Mucosa of stomach (tissue), 1 donor: ENCODE measurements at regions not wholly inside any gene's neighbourhood (a gene's known extent, or its start where the extent isn't known, plus 50 kb on each side); places are given as distances from the start of the nearest gene placed in this dataset.

Experiments
- H3K27me3 ChIP-seq: one replicate; pipeline ENCODE4 v1.7.0; 2013; ENCODE audit warnings: mild to moderate bottlenecking, low read length; ENCODE audit not compliant: control insufficient read depth, insufficient read depth
- H3K36me3 ChIP-seq: one replicate; pipeline ENCODE4 v1.7.0; 2013; ENCODE audit warnings: low read length; ENCODE audit not compliant: control insufficient read depth, insufficient read depth
- H3K4me1 ChIP-seq: one replicate; pipeline ENCODE4 v1.7.0; 2013; ENCODE audit warnings: mild to moderate bottlenecking, low read length; ENCODE audit not compliant: control insufficient read depth, insufficient read depth
- H3K4me3 ChIP-seq: one replicate; pipeline ENCODE4 v1.7.0; 2013; ENCODE audit warnings: low read length
- H3K9ac ChIP-seq: one replicate; pipeline ENCODE4 v1.7.0; 2013; ENCODE audit warnings: mild to moderate bottlenecking, low read length, moderate library complexity
- H3K9me3 ChIP-seq: one replicate; pipeline ENCODE4 v1.7.0; 2013; ENCODE audit warnings: mild to moderate bottlenecking, low read length, moderate library complexity; ENCODE audit not compliant: control insufficient read depth
- donor health status: Pancreatic carcinoma.

DNA sequence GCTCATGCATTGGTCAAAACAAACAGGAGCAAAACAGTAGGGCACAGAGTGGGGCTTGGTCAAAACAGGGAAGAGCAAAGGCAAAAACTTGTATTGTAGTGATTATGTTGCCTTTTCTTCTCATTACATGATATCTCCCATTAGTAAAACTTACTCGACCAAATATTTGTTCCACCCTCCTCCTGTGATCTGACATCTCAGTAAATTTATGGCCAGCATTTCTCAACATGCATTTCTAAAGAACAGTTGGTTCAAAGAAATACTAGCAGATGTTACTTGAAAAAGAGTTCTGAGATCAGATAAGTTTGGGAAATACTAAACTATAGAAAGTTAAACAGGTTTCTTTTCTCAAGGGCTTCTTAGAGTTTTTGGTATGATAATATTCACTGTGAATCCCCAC, 423.1 kb downstream of the FIGN start:
- H3K9me3 ChIP-seq, result no peaks in the 10 kb centered on the region
- no peaks in the 10 kb centered on the region for H3K27me3 ChIP-seq
- no peaks in the 10 kb centered on the region for H3K4me1 ChIP-seq
- H3K4me3 ChIP-seq, result no peak overlapping the region
- no peaks in the 10 kb centered on the region for H3K36me3 ChIP-seq
- no peak overlapping the region for H3K9ac ChIP-seq

DNA sequence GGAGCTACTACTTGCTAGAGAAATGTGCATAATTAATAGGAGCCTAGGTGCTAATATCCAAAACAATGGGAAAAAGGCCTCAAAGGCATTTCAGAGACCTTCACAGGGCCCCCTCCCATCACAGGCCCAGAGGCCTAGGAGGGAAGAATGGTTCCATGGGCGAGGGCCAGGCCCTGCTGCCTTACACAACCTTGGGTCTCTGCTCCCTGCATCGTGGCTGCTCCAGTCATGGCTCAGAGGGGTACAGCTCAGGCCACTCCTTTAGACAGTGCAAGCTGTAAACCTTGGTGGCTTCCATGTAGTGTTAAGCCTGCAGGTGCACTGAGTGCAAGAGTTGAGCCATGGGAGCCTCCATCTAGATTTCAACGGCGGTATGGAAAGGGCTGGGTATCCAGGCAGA, 429.2 kb downstream of the FIGN start:
- no peaks in the 10 kb centered on the region for H3K27me3 ChIP-seq
- no peak overlapping the region for H3K4me3 ChIP-seq
- H3K36me3 ChIP-seq, result no peaks in the 10 kb centered on the region
- H3K4me1 ChIP-seq, result no peaks in the 10 kb centered on the region
- H3K9ac ChIP-seq, result no peak overlapping the region
- H3K9me3 ChIP-seq, result no peaks in the 10 kb centered on the region

DNA sequence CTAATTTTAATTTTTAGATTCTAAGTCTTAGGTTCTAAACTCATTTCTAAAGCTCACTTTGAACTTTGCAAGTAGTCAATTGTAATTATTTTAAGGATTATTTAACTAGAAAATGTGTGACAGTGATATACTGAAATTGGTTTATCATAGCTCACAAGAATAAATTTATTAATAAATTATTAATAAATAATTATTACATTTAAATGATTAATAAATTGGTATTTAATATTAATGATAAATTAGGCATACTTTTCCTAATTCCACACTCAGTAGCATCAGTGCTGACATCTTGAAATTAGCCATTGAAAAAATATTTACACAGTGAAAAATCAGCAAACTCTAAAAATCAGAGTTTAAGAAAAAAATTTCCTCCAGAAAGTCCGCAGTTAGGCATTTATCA, 433.7 kb downstream of the FIGN start:
- no peaks in the 10 kb centered on the region for H3K9me3 ChIP-seq
- no peaks in the 10 kb centered on the region for H3K27me3 ChIP-seq
- H3K9ac ChIP-seq, result no peak overlapping the region
- no peaks in the 10 kb centered on the region for H3K36me3 ChIP-seq
- no peak overlapping the region for H3K4me3 ChIP-seq
- H3K4me1 ChIP-seq, result no peaks in the 10 kb centered on the region

DNA sequence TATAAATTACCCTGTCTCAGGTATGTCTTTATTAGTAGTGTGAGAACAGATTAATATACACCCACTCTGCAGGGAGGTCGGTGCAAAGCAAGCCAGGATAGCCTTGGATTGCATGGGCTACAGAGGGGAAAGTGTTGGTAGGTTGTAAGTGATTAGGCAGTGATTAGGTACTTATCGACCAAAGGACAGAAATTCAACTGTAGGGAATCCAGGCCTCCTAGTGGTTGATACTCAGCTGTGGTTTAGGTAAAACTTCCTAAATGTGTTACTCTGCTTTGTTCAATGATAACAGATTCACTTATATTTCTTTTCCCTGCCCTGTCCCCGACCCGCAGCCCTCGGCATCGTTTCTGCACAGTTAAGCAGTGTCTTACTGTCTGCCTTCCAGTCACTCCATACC, 444.0 kb downstream of the FIGN start:
- H3K9me3 ChIP-seq, result no peaks in the 10 kb centered on the region
- H3K36me3 ChIP-seq, result no peaks in the 10 kb centered on the region
- H3K27me3 ChIP-seq, result no peaks in the 10 kb centered on the region
- no peaks in the 10 kb centered on the region for H3K4me1 ChIP-seq
- H3K4me3 ChIP-seq, result no peak overlapping the region
- no peak overlapping the region for H3K9ac ChIP-seq

DNA sequence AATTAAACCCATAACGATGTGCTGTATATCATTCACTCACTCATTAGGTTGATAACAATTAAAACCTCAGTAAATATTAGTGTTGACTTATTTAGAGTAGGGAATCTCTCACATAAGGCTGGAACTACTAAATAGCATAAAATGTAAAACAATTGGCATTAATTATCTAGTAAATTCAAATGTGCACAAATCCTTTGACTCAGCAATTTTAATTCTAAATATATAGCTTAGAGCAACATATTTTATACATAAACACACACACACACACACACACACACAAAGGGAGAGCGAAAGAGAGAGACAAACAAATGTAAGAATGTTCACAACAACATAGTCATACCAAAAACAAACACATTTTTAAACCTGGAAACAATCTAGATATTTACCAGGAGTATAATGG, 443.1 kb upstream of the KCNH7 start:
- no peaks in the 10 kb centered on the region for H3K27me3 ChIP-seq
- no peak overlapping the region for H3K4me3 ChIP-seq
- H3K9ac ChIP-seq, result no peak overlapping the region
- no peaks in the 10 kb centered on the region for H3K4me1 ChIP-seq
- no peaks in the 10 kb centered on the region for H3K36me3 ChIP-seq
- H3K9me3 ChIP-seq, result no peaks in the 10 kb centered on the region

DNA sequence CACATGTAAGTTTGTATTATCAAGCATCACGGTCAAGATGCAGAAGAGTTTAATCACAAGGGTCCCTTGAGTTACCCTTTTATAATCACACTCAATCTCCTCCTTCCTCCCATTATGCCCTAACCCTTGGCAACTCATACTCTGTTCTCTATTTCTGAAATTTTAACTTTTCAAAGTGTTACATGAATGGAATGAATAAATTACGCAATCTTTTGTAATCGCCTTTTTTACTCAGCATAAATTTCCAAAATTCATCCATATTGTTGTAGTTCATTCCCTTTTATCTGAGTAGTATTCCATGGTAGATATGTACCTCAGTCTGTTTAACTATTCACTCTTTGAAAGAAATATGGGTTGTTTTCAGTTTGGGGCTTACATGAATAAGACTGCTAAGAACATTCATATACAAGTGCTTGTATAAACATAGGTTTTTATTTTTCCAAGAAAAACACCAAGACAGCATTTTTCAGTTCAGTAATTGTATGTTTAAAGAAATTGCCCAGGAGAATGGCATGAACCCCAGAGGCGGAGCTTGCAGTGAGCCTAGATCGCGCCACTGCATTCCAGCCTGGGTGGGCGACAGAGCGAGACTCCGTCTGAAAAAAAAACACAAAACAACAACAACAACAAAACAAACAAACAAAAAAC, 430.9 kb upstream of the KCNH7 start:
- H3K27me3 ChIP-seq, result no peaks in the 10 kb centered on the region
- no peaks in the 10 kb centered on the region for H3K36me3 ChIP-seq
- H3K9me3 ChIP-seq, result no peaks in the 10 kb centered on the region
- no peak overlapping the region for H3K4me3 ChIP-seq
- no peak overlapping the region for H3K9ac ChIP-seq
- H3K4me1 ChIP-seq, result no peaks in the 10 kb centered on the region

DNA sequence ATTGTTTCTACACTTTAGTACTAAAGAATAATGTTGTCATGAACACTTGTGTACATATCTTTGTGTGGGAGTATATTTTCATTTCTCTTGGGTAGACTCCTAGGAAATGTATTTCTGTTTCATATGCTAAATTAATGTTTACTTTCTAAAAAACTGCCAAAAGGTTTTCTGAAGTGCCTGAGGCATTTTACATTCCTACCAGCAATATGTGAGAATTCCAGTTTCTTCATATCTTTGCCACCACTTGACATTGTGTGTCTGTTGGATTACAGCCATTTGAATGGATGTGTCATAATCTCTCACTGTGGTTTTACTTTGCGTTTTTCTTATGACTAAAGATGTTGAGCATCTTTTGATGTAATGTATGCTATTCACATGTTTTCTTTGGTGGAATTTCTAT, 428.2 kb upstream of the KCNH7 start:
- no peak overlapping the region for H3K4me3 ChIP-seq
- no peaks in the 10 kb centered on the region for H3K4me1 ChIP-seq
- H3K27me3 ChIP-seq, result no peaks in the 10 kb centered on the region
- no peaks in the 10 kb centered on the region for H3K36me3 ChIP-seq
- no peaks in the 10 kb centered on the region for H3K9me3 ChIP-seq
- H3K9ac ChIP-seq, result no peak overlapping the region

DNA sequence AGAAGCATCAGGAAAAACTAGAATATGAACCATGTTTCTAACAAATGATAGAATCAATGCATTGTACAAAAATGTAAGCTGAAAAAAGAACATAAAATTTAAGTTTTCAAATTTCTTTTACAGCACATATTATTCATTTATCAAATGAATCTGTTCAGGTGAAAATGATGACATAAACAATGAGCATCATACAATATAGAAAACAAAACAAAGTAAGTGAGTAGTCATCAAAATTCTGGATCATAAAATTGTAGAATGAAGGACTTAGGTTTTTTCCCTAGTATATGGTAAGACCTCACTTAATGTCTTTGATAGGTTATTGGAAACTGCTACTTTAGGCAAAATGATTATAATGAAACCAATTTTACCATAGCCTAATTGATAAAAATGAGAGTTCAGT, 427.0 kb upstream of the KCNH7 start:
- no peaks in the 10 kb centered on the region for H3K27me3 ChIP-seq
- no peaks in the 10 kb centered on the region for H3K36me3 ChIP-seq
- no peak overlapping the region for H3K4me3 ChIP-seq
- no peaks in the 10 kb centered on the region for H3K4me1 ChIP-seq
- H3K9ac ChIP-seq, result no peak overlapping the region
- H3K9me3 ChIP-seq, result no peaks in the 10 kb centered on the region

DNA sequence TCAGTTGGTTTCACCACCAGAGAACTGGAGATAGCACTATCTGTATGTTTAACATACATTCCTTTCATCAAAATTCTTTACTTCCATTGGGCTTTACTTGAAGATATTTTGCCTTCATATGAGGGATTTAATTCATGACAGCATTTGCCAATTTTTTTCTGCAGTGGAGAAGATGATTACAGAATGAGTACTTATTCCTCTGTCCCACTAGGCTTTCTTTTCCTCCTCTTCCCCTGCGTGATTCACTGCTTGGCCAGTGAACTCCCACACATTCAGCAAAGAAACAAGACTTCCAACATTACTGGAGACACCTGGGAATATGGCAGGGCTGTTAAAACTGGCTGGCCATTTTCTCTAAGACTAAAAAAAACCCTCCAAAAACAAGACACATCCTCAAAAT, 425.8 kb upstream of the KCNH7 start:
- H3K4me1 ChIP-seq, result no peaks in the 10 kb centered on the region
- H3K9me3 ChIP-seq, result no peaks in the 10 kb centered on the region
- H3K9ac ChIP-seq, result no peak overlapping the region
- H3K4me3 ChIP-seq, result no peak overlapping the region
- no peaks in the 10 kb centered on the region for H3K36me3 ChIP-seq
- H3K27me3 ChIP-seq, result no peaks in the 10 kb centered on the region

DNA sequence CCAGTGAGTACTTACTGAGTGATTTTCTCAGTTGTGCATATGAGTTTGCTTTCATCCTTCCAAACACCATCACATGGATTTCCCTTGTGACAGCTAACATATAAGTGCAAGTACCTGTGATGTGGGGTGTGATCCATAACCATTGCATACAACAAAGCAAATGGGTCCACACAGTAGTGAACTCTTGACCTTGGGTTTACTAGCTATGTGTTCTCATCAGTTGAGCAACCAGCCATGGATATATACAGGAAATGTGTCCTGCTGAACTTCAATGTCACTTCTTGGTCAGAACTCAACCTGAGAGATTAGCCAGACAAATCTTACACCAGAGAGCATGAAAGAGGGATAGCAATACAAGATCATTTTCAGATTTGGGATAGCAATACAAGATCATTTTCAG, 420.9 kb upstream of the KCNH7 start:
- Histone ChIP-seq H3K4me3 (no peak overlapping the region), H3K4me1 (no peaks in the 10 kb centered on the region), H3K27me3 (no peaks in the 10 kb centered on the region), H3K36me3 (no peaks in the 10 kb centered on the region), H3K9ac (no peak overlapping the region), H3K9me3 (no peaks in the 10 kb centered on the region)

DNA sequence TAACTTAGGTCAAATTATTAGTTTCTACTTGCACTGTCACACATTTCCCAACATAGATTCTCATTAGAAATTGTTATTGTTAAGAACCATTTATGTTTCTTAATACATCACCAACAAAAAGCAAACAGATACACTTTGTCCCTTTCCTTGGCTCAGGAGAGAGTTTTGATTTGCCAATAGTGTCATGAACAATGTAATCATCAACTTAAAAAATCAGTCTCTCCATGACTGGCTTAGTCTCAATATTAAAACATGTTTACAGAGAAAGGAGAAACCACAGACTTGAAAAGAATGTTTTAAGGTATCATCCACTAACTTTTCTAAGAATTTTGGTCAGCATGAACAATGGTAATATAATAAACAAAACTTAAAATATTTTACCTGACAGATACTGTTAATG, 416.5 kb upstream of the KCNH7 start:
- Histone ChIP-seq H3K27me3 (no peaks in the 10 kb centered on the region), H3K9me3 (no peaks in the 10 kb centered on the region), H3K4me1 (no peaks in the 10 kb centered on the region), H3K4me3 (no peak overlapping the region), H3K9ac (no peak overlapping the region), H3K36me3 (no peaks in the 10 kb centered on the region)

DNA sequence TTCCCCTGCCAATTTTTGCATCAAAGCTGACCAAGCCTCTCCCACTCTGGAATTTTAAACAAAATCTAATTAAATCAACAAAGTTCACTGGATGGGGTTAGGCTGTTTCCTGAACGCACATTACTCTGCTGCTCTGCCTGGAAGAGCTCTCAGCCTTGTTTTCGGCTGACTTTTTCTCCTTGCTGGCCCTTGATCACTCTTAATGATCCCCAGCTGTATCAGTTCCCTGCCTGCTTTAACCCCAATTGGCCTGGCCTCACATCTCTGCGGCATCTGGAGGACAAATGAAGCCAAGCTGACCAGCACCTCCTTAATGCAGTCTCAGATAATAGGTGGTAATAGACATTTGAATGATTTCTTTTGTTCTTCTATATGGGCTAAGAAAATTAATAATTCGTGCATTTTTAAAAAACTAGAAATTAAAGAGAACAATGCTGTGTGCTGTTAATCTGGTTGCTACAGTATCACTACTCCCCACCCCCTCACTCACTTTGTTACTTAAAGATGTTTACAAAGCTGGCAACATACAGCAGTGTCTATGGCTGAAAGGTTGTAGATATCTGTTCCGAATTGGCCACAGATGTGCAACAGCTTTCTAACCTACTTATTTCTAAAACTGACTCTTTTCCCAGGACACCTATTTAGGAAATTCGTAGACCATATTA, 415.2 kb upstream of the KCNH7 start:
- Histone ChIP-seq H3K4me1 (no peaks in the 10 kb centered on the region), H3K27me3 (no peaks in the 10 kb centered on the region), H3K9me3 (no peaks in the 10 kb centered on the region), H3K9ac (no peak overlapping the region), H3K36me3 (no peaks in the 10 kb centered on the region), H3K4me3 (no peak overlapping the region)

DNA sequence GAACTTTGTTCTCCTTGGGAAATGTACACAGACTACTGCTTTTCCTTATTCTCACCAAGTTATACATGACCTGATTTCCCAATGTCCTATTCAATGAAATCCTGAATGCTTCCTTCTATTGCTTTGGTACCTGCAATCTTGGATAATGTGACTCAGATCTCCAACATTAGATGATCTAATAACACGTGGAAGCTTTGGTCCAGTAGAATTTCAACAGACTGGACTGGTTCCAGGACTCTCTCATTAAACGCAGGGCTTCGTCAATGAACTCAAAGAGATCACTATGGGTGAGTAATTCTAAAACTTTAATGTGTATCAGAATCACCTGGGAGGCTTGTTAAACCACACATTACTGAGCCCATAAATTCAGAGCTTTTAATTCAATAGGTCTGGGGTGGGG, 413.6 kb upstream of the KCNH7 start:
- no peak overlapping the region for H3K4me3 ChIP-seq
- no peaks in the 10 kb centered on the region for H3K27me3 ChIP-seq
- H3K9ac ChIP-seq, result no peak overlapping the region
- no peaks in the 10 kb centered on the region for H3K4me1 ChIP-seq
- no peaks in the 10 kb centered on the region for H3K9me3 ChIP-seq
- no peaks in the 10 kb centered on the region for H3K36me3 ChIP-seq
